ENCODE measurements at regions not wholly inside any gene's neighbourhood (a gene's known extent, or its start where the extent isn't known, plus 50 kb on each side); places are given as distances from the start of the nearest gene placed in this dataset.

- Mint-ChIP-seq H3K4me3 (no peak overlapping the region), H3K4me1 (no peaks in the 10 kb centered on the region), H3K27me3 (no peaks in the 10 kb centered on the region), H3K9me3 (peaks cover 0 to 7% of the 10 kb centered on the region in 2 donors), H3K27ac (no peak overlapping the region)
- DNase-seq (no peak), ATAC-seq (no peak)
Measured at GRCh38 chr20:11155156-11155756, 481.5 kb upstream of the JAG1 start.

GRCh38 chr20:11156922-11157321 lies 483.1 kb upstream of the JAG1 start:
- DNase-seq: no peak
- no peak for ATAC-seq
- Mint-ChIP-seq H3K27ac (no peak overlapping the region), H3K9me3 (peaks cover under 1 to 7% of the 10 kb centered on the region in 2 donors), H3K27me3 (no peaks in the 10 kb centered on the region), H3K4me3 (no peak overlapping the region), H3K4me1 (no peaks in the 10 kb centered on the region)

- Mint-ChIP-seq H3K27me3 (no peaks in the 10 kb centered on the region), H3K9me3 (peaks cover 4 to 7% of the 10 kb centered on the region in 2 donors), H3K4me1 (no peaks in the 10 kb centered on the region), H3K4me3 (no peak overlapping the region), H3K27ac (no peak overlapping the region)
- DNase-seq (no peak), ATAC-seq (no peak)
Measured at GRCh38 chr20:11158146-11158545, 484.3 kb upstream of the JAG1 start.

GRCh38 chr20:11158589-11158988 lies 484.8 kb upstream of the JAG1 start:
- Mint-ChIP-seq H3K9me3 (peaks cover 4 to 7% of the 10 kb centered on the region in 2 donors), H3K27me3 (no peaks in the 10 kb centered on the region), H3K4me1 (no peaks in the 10 kb centered on the region), H3K27ac (no peak overlapping the region), H3K4me3 (no peak overlapping the region)
- ATAC-seq: no peak
- DNase-seq: no peak

- DNase-seq (no peak), ATAC-seq (no peak)
- no peaks in the 10 kb centered on the region for H3K4me1 Mint-ChIP-seq
- H3K9me3 Mint-ChIP-seq: peaks cover 4 to 7% of the 10 kb centered on the region in 2 donors
- no peak overlapping the region for H3K4me3 Mint-ChIP-seq
- no peak overlapping the region for H3K27ac Mint-ChIP-seq
- no peaks in the 10 kb centered on the region for H3K27me3 Mint-ChIP-seq
Measured at GRCh38 chr20:11159728-11160127, 485.9 kb upstream of the JAG1 start.

GRCh38 chr20:11162026-11162775 lies 488.4 kb upstream of the JAG1 start:
- no peak for DNase-seq
- Mint-ChIP-seq H3K9me3 (peaks cover 4% of the 10 kb centered on the region in 2 donors), H3K27ac (no peak overlapping the region), H3K27me3 (no peaks in the 10 kb centered on the region), H3K4me1 (no peaks in the 10 kb centered on the region), H3K4me3 (no peak overlapping the region)
- no peak for ATAC-seq

- Mint-ChIP-seq H3K4me3 (no peak overlapping the region), H3K9me3 (peaks cover 0 to 9% of the 10 kb centered on the region in 2 donors), H3K4me1 (no peaks in the 10 kb centered on the region), H3K27ac (no peak overlapping the region), H3K27me3 (no peaks in the 10 kb centered on the region)
- DNase-seq (no peak), ATAC-seq (no peak)
Measured at GRCh38 chr20:11165789-11166188, 492.0 kb upstream of the JAG1 start.

GRCh38 chr20:11166712-11167111 lies 492.9 kb upstream of the JAG1 start:
- Mint-ChIP-seq H3K9me3 (peaks cover 0 to 9% of the 10 kb centered on the region in 2 donors), H3K27me3 (no peaks in the 10 kb centered on the region), H3K4me3 (no peak overlapping the region), H3K27ac (no peak overlapping the region), H3K4me1 (no peaks in the 10 kb centered on the region)
- no peak for ATAC-seq
- no peak for DNase-seq

GRCh38 chr20:11168026-11168425 lies 494.2 kb upstream of the JAG1 start:
- no peak overlapping the region for H3K4me3 Mint-ChIP-seq
- DNase-seq: no peak

GRCh38 chr20:11170025-11170424 lies 496.2 kb upstream of the JAG1 start:
- Mint-ChIP-seq H3K27ac (no peak overlapping the region), H3K4me1 (no peaks in the 10 kb centered on the region), H3K27me3 (no peaks in the 10 kb centered on the region), H3K9me3 (peaks cover 0 to 4% of the 10 kb centered on the region in 2 donors), H3K4me3 (no peak overlapping the region)
- DNase-seq (no peak), ATAC-seq (no peak)

More at GRCh38 chr20:11168026-11168425, 494.2 kb upstream of the JAG1 start:
- Mint-ChIP-seq H3K27ac (no peak overlapping the region), H3K4me1 (no peaks in the 10 kb centered on the region), H3K27me3 (no peaks in the 10 kb centered on the region), H3K9me3 (peaks cover 0 to 4% of the 10 kb centered on the region in 2 donors)
- no peak for ATAC-seq

- no peak overlapping the region for H3K27ac Mint-ChIP-seq
- H3K4me1 Mint-ChIP-seq: no peaks in the 10 kb centered on the region
- no peaks in the 10 kb centered on the region for H3K27me3 Mint-ChIP-seq
- no peak overlapping the region for H3K4me3 Mint-ChIP-seq
- no peak for ATAC-seq
- H3K9me3 Mint-ChIP-seq: peaks cover 0 to 4% of the 10 kb centered on the region in 2 donors
- no peak for DNase-seq
Measured at GRCh38 chr20:11170565-11170964, 496.8 kb upstream of the JAG1 start.

GRCh38 chr20:11172881-11173280 lies 499.1 kb upstream of the JAG1 start:
- DNase-seq: no peak
- no peaks in the 10 kb centered on the region for H3K4me1 Mint-ChIP-seq
- no peak overlapping the region for H3K4me3 Mint-ChIP-seq

GRCh38 chr20:11173916-11174315 lies 500.1 kb upstream of the JAG1 start:
- Mint-ChIP-seq H3K4me1 (no peaks in the 10 kb centered on the region), H3K4me3 (no peak overlapping the region), H3K27ac (no peak overlapping the region), H3K27me3 (no peaks in the 10 kb centered on the region), H3K9me3 (no peaks in the 10 kb centered on the region)
- DNase-seq (no peak), ATAC-seq (no peak)

More at GRCh38 chr20:11172881-11173280, 499.1 kb upstream of the JAG1 start:
- peaks cover 0 to 4% of the 10 kb centered on the region in 2 donors for H3K9me3 Mint-ChIP-seq
- no peak overlapping the region for H3K27ac Mint-ChIP-seq
- no peaks in the 10 kb centered on the region for H3K27me3 Mint-ChIP-seq
- ATAC-seq: no peak

- ATAC-seq (no peak), DNase-seq (no peak)
- no peaks in the 10 kb centered on the region for H3K9me3 Mint-ChIP-seq
- H3K27me3 Mint-ChIP-seq: no peaks in the 10 kb centered on the region
- H3K4me1 Mint-ChIP-seq: no peaks in the 10 kb centered on the region
- no peak overlapping the region for H3K27ac Mint-ChIP-seq
- H3K4me3 Mint-ChIP-seq: no peak overlapping the region
Measured at GRCh38 chr20:11174861-11175260, 501.1 kb upstream of the JAG1 start.

- Mint-ChIP-seq H3K9me3 (no peaks in the 10 kb centered on the region), H3K27me3 (no peaks in the 10 kb centered on the region), H3K27ac (no peak overlapping the region), H3K4me1 (no peaks in the 10 kb centered on the region), H3K4me3 (no peak overlapping the region)
- ATAC-seq (no peak), DNase-seq (no peak)
Measured at GRCh38 chr20:11176431-11176830, 502.6 kb upstream of the JAG1 start.

GRCh38 chr20:11178946-11179654 lies 505.3 kb upstream of the JAG1 start:
- Mint-ChIP-seq H3K4me1 (no peaks in the 10 kb centered on the region), H3K27me3 (no peaks in the 10 kb centered on the region), H3K9me3 (no peaks in the 10 kb centered on the region), H3K4me3 (no peak overlapping the region), H3K27ac (no peak overlapping the region)
- DNase-seq: no peak
- ATAC-seq: no peak

All from stimulated activated naive CD8-positive, alpha-beta T cell treated with anti-CD3 and anti-CD28 coated beads, Interleukin-15, amount 100 ng/mL, for 72 hours (primary cell).